Activated T-cell treated with anti-CD3 and anti-CD28 coated beads, Interleukin-2, amount 50 U/mL, for 72 hours (primary cell): ENCODE measurements at regions not wholly inside any gene's neighbourhood (a gene's known extent, or its start where the extent isn't known, plus 50 kb on each side); places are given as distances from the start of the nearest gene placed in this dataset.
"Not testable (repeated sequence)": the region's sequence is repeated elsewhere in the genome, so short reads cannot be mapped to it uniquely, and the experiment has no call there.

Experiments
- ATAC-seq, 2 donors: fragments of 150-1000 bp; cut with Tn5 transposase; replicated peaks in 1 of 2; 2 replicates each; pipeline ENCODE4 v1.10.0; 2021; ENCODE audit warnings: moderate library complexity in 2 of 2, mild to moderate bottlenecking in 1 of 2
- DNase-seq, 2 donors: peaks; one replicate each; pipeline ENCODE4 v3.0.0; 2021 to 2022; ENCODE audit warnings: mixed read lengths in 1 of 2
- H3K27ac Mint-ChIP-seq: one replicate; pipeline ENCODE4 v1.8.0; 2022; ENCODE audit warnings: mild to moderate bottlenecking, moderate library complexity, mixed read lengths
- H3K27me3 Mint-ChIP-seq: one replicate; pipeline ENCODE4 v1.8.0; 2022; ENCODE audit warnings: low read depth, mixed read lengths
- H3K36me3 Mint-ChIP-seq, 2 donors: one replicate each; pipeline ENCODE4 v1.8.0; 2022; ENCODE audit warnings: mixed read lengths in 2 of 2, mild to moderate bottlenecking in 1 of 2; ENCODE audit not compliant: insufficient read depth in 2 of 2
- H3K4me1 Mint-ChIP-seq: one replicate; pipeline ENCODE4 v1.8.0; 2022; ENCODE audit warnings: low read depth, mixed read lengths
- H3K4me3 Mint-ChIP-seq, 2 donors: one replicate each; pipeline ENCODE4 v1.8.0; 2022; ENCODE audit warnings: mild to moderate bottlenecking in 2 of 2, mixed read lengths in 2 of 2, moderate library complexity in 2 of 2
- H3K9me3 Mint-ChIP-seq, 2 donors: one replicate each; pipeline ENCODE4 v1.8.0; 2022; ENCODE audit warnings: mixed read lengths in 2 of 2

DNA sequence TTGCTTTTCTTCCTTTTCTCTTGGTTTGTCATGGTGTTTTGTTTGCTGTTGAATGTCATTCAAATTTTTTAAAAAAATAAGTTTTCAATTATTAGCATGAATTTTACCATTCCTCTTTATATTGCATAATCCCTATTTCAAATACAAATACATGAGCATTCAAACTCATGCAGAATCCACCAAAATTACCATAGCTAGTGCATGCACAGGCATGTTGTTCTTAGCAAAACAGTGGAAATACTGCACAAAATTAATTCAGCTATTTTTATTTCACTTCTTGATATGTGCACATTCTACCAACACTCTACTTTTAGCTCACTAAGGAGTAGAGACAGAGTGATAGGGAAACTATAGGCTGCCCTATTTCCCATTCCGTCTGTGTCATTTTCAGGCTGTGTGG, 670.1 kb upstream of the LRRN3 start:
- Mint-ChIP-seq H3K27ac (no peak overlapping the region), H3K9me3 (no peaks in the 10 kb centered on the region), H3K4me1 (no peaks in the 10 kb centered on the region), H3K36me3 (no peaks in the 10 kb centered on the region), H3K27me3 (no peaks in the 10 kb centered on the region), H3K4me3 (no peak overlapping the region)
- DNase-seq (no peak), ATAC-seq (no peak)

DNA sequence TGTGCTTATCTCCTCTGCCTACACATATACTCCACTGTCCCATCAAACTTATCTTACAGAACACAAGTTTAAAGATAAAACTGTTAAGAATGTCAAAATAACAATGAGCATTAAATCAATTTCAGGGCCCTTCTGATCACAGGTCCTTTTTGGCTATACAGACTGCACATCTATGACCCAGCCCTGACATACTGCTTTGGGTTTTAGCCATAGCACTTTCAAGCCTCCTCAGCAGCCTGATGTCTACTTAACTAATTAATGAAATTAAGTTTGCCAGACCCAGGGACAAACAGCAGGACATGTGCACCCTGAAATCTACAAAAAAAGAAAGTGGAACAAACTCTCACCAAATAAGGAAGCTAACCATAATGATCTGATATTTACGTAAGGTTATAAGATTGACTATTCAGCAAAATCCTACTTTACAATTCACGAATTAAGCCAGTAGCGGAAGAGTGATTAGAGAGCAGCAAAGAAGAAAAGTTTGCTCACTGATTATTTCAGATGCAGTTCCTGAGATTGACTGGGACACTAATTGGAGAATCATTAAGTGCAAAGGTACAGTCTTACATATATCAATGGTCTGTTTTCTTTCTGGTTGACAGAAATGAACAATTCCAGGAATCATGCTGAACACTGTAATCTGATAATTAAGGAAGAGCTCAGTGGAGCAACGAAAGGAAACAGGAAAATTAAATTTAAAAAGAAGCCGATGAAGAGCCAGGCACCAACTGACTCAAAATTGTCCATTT, 669.3 kb upstream of the LRRN3 start:
- ATAC-seq (no peak), DNase-seq (no peak)
- Mint-ChIP-seq H3K4me3 (no peak overlapping the region), H3K36me3 (no peaks in the 10 kb centered on the region), H3K9me3 (no peaks in the 10 kb centered on the region), H3K27ac (no peak overlapping the region), H3K27me3 (no peaks in the 10 kb centered on the region), H3K4me1 (no peaks in the 10 kb centered on the region)

- Mint-ChIP-seq H3K27me3 (no peaks in the 10 kb centered on the region), H3K27ac (no peak overlapping the region), H3K4me1 (no peaks in the 10 kb centered on the region), H3K9me3 (no peaks in the 10 kb centered on the region), H3K36me3 (no peaks in the 10 kb centered on the region), H3K4me3 (no peak overlapping the region)
- ATAC-seq: no peak
- DNase-seq: no peak
Observed at GRCh38 chr7:110432061-110432553, 658.8 kb upstream of the LRRN3 start.

DNA sequence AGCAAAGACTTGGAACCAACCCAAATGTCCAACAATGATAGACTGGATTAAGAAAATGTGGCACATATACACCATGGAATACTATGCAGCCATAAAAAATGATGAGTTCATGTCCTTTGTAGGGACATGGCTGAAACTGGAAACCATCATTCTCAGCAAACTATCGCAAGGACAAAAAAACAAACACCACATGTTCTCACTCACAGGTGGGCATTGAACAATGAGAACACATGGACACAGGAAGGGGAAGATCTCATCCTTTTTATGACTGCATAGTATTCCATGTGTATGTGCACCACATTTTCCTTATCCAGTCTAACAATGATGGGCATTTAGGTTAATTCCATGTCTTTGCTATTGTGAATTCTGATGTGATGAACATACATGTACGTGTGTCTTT, 652.0 kb upstream of the LRRN3 start:
- not testable (repeated sequence) for H3K9me3 Mint-ChIP-seq, H3K4me1 Mint-ChIP-seq, H3K27me3 Mint-ChIP-seq, H3K27ac Mint-ChIP-seq, ATAC-seq, H3K4me3 Mint-ChIP-seq, DNase-seq, H3K36me3 Mint-ChIP-seq

DNA sequence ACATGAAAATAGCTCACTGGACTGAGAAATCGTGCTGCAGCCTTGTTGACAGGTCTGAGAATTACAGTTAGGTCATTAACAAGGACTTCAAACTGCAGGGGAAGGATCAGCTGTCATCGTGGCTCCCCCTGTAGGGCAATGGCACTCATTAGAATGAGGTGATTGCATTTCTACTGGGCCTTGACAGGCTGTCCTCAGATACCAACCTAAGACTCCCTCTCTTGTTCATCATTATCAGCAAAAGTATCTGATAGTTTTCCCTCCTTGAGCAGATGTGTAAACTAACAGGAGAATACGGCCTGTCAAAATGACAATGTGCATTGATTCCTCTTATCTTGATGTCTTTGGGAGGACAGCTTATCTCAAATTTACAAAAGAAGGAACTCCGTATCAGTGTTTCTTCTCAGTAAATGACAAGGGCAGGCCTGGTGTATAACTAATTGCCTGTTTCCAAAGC, 648.5 kb upstream of the LRRN3 start:
- no peaks in the 10 kb centered on the region for H3K4me1 Mint-ChIP-seq
- peaks cover 0 to 3% of the 10 kb centered on the region in 2 donors for H3K9me3 Mint-ChIP-seq
- ATAC-seq (peak in 1 of 2 donors; percentile 30), DNase-seq (peak; percentile 3 to 9)
- no peak overlapping the region for H3K27ac Mint-ChIP-seq
- no peaks in the 10 kb centered on the region for H3K36me3 Mint-ChIP-seq
- no peak overlapping the region for H3K4me3 Mint-ChIP-seq
- no peaks in the 10 kb centered on the region for H3K27me3 Mint-ChIP-seq

DNA sequence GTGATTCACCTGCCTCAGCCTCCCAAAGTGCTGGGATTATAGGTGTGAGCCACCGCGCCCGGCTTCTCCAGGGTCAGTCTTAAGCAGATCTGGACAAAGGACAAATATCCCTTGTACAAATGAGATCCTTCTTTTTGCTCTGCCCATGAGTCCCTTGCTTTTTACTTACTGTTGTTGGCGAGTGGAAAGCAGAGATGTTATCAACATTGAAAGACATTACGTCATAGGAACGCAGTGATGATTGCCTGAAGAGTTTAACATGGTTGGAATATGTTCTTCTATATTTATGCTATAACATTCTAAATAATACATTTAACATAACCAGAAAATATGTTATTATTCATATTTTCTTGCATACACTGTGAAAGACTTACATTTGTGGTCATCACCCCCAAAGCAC, 644.3 kb upstream of the LRRN3 start:
- no peaks in the 10 kb centered on the region for H3K9me3 Mint-ChIP-seq
- H3K36me3 Mint-ChIP-seq: no peaks in the 10 kb centered on the region
- no peak overlapping the region for H3K4me3 Mint-ChIP-seq
- ATAC-seq: no peak
- no peak for DNase-seq
- H3K4me1 Mint-ChIP-seq: no peaks in the 10 kb centered on the region
- no peaks in the 10 kb centered on the region for H3K27me3 Mint-ChIP-seq
- no peak overlapping the region for H3K27ac Mint-ChIP-seq

DNA sequence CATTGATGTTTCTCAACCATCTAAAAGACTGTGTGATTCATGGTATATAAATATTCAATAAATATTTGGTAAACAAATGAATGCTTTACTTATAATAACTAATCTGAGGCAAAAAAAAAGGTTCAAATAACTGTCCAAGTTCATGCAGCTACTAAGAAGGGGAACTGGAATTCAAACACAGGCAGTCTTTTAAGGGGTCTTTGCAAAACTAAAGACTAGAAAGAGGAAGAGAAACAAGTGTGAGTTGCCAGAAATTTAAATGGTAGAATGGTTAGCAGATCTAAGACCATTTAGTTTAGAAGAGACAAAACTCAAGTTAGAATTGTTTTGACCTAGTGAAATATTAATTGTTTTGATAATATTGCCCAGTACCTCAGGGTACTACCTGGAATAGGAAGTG, 642.0 kb upstream of the LRRN3 start:
- Mint-ChIP-seq H3K4me3 (no peak overlapping the region), H3K9me3 (no peaks in the 10 kb centered on the region), H3K36me3 (no peaks in the 10 kb centered on the region), H3K27ac (no peak overlapping the region), H3K4me1 (no peaks in the 10 kb centered on the region), H3K27me3 (peaks cover 8% of the 10 kb centered on the region)
- DNase-seq (no peak), ATAC-seq (no peak)

GRCh38 chr7:110454713-110455112, 636.2 kb upstream of the LRRN3 start:
- DNase-seq: no peak

GRCh38 chr7:110461621-110462020, 629.3 kb upstream of the LRRN3 start:
- Mint-ChIP-seq H3K4me3 (no peak overlapping the region), H3K27ac (no peak overlapping the region), H3K27me3 (no peaks in the 10 kb centered on the region), H3K4me1 (no peaks in the 10 kb centered on the region), H3K36me3 (no peaks in the 10 kb centered on the region), H3K9me3 (peaks cover 0 to 3% of the 10 kb centered on the region in 2 donors)
- ATAC-seq (no peak), DNase-seq (no peak)

More at GRCh38 chr7:110454713-110455112, 636.2 kb upstream of the LRRN3 start:
- Mint-ChIP-seq H3K4me1 (no peaks in the 10 kb centered on the region), H3K27me3 (peaks cover 8% of the 10 kb centered on the region), H3K4me3 (no peak overlapping the region), H3K36me3 (no peaks in the 10 kb centered on the region), H3K9me3 (peaks cover 0 to 6% of the 10 kb centered on the region in 2 donors), H3K27ac (no peak overlapping the region)
- no peak for ATAC-seq

DNA sequence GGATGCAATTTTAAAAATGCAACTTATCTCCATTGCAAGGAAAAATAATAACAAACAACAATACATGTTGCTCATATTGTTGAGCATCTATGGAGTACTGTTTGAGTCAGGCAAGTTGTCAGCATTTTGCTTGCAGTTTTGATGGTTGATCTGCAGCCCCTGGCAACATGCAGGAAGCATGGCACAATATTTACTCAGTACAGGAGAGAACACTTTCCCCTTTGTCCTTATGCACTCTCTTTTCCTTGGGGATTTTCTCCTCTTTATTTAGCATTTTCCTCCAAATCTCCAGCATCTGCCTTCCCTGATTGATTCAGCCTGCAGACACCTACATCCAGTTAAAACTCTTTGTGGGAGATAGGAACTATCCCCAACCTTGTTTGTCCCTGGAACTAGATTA, 620.5 kb upstream of the LRRN3 start:
- Mint-ChIP-seq H3K36me3 (no peaks in the 10 kb centered on the region), H3K4me3 (no peak overlapping the region), H3K27ac (no peak overlapping the region), H3K4me1 (no peaks in the 10 kb centered on the region), H3K27me3 (no peaks in the 10 kb centered on the region), H3K9me3 (peaks cover 1 to 2% of the 10 kb centered on the region in 2 donors)
- DNase-seq (no peak), ATAC-seq (no peak)

DNA sequence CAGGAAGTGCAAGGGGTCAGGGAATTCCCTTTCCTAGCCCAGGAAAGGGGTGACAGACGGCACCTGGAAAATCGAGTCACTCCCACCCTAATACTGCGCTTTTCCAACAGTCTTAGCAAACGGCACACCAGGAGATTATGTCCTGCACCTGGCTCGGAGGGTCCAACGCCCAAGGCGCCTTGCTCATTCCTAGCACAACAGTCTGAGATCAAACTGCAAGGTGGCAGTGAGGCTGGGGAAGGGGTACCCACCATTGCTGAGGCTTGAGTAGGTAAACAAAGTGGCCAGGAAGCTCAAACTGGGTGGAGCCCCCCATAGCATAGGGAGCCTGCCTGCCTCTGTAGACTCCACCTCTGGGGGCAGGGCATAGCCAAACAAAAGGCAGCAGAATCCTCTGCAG, 618.5 kb upstream of the LRRN3 start:
- not testable (repeated sequence) for ATAC-seq, H3K27ac Mint-ChIP-seq, DNase-seq, H3K36me3 Mint-ChIP-seq, H3K4me3 Mint-ChIP-seq, H3K9me3 Mint-ChIP-seq, H3K4me1 Mint-ChIP-seq, H3K27me3 Mint-ChIP-seq

GRCh38 chr7:110480964-110481363, 610.0 kb upstream of the LRRN3 start:
- no peak overlapping the region for H3K27ac Mint-ChIP-seq
- no peaks in the 10 kb centered on the region for H3K4me1 Mint-ChIP-seq
- no peak for ATAC-seq
- no peak overlapping the region for H3K4me3 Mint-ChIP-seq
- H3K27me3 Mint-ChIP-seq: no peaks in the 10 kb centered on the region
- DNase-seq: no peak
- peaks cover 0 to 2% of the 10 kb centered on the region in 2 donors for H3K36me3 Mint-ChIP-seq
- H3K9me3 Mint-ChIP-seq: peaks cover 0 to 9% of the 10 kb centered on the region in 2 donors

DNA sequence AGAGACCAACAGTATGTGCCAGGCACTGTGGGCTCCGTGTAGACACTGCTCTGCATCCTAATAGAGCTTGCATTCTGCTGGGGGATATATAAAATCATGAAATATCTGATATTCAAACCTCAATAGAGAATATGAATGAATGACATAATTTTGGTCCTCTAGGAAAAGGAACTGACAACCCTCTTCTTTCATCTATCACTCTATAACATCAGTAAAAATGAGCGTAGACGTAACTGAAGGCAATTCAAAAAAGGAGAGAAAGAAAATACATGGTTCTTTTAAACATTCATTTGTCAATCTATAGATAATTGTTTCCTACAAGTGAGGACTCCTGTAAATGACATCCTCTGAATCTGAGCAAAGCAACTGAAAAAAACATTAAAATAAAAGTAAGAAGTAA, 607.4 kb upstream of the LRRN3 start:
- H3K9me3 Mint-ChIP-seq: peaks cover 0 to 9% of the 10 kb centered on the region in 2 donors
- H3K27me3 Mint-ChIP-seq: no peaks in the 10 kb centered on the region
- DNase-seq (no peak), ATAC-seq (no peak)
- H3K27ac Mint-ChIP-seq: no peak overlapping the region
- no peaks in the 10 kb centered on the region for H3K4me1 Mint-ChIP-seq
- no peak overlapping the region for H3K4me3 Mint-ChIP-seq
- peaks cover 0 to 2% of the 10 kb centered on the region in 2 donors for H3K36me3 Mint-ChIP-seq

DNA sequence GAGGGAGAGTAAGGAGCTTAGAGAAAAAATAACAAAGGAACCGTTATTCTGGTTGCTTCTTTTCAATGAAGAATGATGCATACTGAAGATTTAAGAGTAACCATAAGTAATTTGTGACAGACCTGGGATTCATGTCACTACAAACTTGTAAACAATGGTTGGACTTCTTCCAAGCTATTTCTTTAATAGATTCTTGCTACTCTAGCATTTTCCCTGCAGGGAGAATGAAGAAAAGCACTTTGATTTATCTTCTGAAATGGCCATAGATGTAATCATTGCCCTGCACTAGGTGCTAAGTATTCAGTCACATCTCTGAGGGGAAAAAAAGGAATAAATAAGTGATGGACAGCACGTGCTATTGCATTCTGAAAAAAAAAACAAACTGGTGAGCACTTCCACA, 606.6 kb upstream of the LRRN3 start:
- no peak for ATAC-seq
- Mint-ChIP-seq H3K4me3 (no peak overlapping the region), H3K27me3 (no peaks in the 10 kb centered on the region), H3K4me1 (no peaks in the 10 kb centered on the region), H3K27ac (no peak overlapping the region), H3K9me3 (peaks cover 0 to 7% of the 10 kb centered on the region in 2 donors), H3K36me3 (peaks cover 0 to 2% of the 10 kb centered on the region in 2 donors)
- DNase-seq: no peak
